H1 (cell line): ENCODE measurements at regions not wholly inside any gene's neighbourhood (a gene's known extent, or its start where the extent isn't known, plus 50 kb on each side); places are given as distances from the start of the nearest gene placed in this dataset.
A peak's percentile ranks its signal among the peaks of the same experiment; 100 is the strongest.

Experiments used
- CTCF ChIA-PET: fragments of 300-600 bp; sonication (Branson Sonifier 250); formaldehyde crosslinking; loops from one replicate; lab custom pipeline; 2021; ENCODE audit not compliant: partially characterized antibody; lab: Charles Lee
- POLR2A ChIA-PET: fragments of 300-600 bp; sonication (Branson Sonifier 250); formaldehyde crosslinking; loops from one replicate; lab custom pipeline; 2021; ENCODE audit warnings: inconsistent platforms; ENCODE audit not compliant: partially characterized antibody; lab: Charles Lee
- DNase-seq, 2 experiments: peaks; one replicate each; pipeline versions ENCODE4 v3.0.0 to v3.0.0-alpha.2; 2010 to 2022; ENCODE audit warnings: low spot score in 2 of 2, low read depth in 1 of 2, mixed read lengths in 1 of 2
- FAIRE-seq: peaks from 2 replicates; lab custom pipeline; 2011; peaks lifted over from hg19 to GRCh38; lab: Jason Lieb, UNC
- H2AFZ ChIP-seq: 2 replicates; pipeline ENCODE4 v1.8.1; 2012; ENCODE audit warnings: low read length, inconsistent platforms
- H2AK5ac ChIP-seq: 2 replicates; pipeline ENCODE4 v1.6.1; 2013; ENCODE audit warnings: low read depth, low read length
- H2BK120ac ChIP-seq: replicated peaks from 2 replicates; pipeline ENCODE3; 2013; ENCODE audit warnings: low read depth, low read length, inconsistent platforms
- H2BK12ac ChIP-seq: 2 replicates; pipeline ENCODE4 v1.6.1; 2013; ENCODE audit warnings: low read depth, low read length
- H2BK15ac ChIP-seq: 2 replicates; pipeline ENCODE4 v1.6.1; 2013; ENCODE audit warnings: low read length
- H2BK20ac ChIP-seq: 2 replicates; pipeline ENCODE4 v1.6.1; 2013; ENCODE audit warnings: low read length
- H2BK5ac ChIP-seq: 2 replicates; pipeline ENCODE4 v1.6.1; 2013; ENCODE audit warnings: low read depth, low read length
- H3K14ac ChIP-seq: 2 replicates; pipeline ENCODE4 v1.6.1; 2013; ENCODE audit warnings: inconsistent platforms; ENCODE audit not compliant: insufficient read length
- H3K18ac ChIP-seq: 2 replicates; pipeline ENCODE4 v1.6.1; 2013; ENCODE audit warnings: low read length; ENCODE audit errors: extremely low read depth
- H3K23ac ChIP-seq: 2 replicates; pipeline ENCODE4 v1.6.1; 2013; ENCODE audit warnings: inconsistent platforms; ENCODE audit not compliant: insufficient read length
- H3K23me2 ChIP-seq: 2 replicates; pipeline ENCODE4 v1.6.1; 2013; ENCODE audit warnings: low read depth, low read length
- H3K27ac ChIP-seq: 2 replicates; pipeline ENCODE4 v1.6.1; 2011; ENCODE audit warnings: low read depth, low read length, inconsistent platforms
- H3K27me3 ChIP-seq, 4 experiments: replicated peaks in 1 of 4; 1 replicate in 1 of 4; 2 replicates in 3 of 4; pipeline versions ENCODE4 v1.6.1 to v1.8.1; 2011 to 2013; ENCODE audit warnings: low read length in 3 of 4, mild to moderate bottlenecking in 3 of 4, inconsistent platforms in 2 of 4, mixed read lengths in 2 of 4, moderate library complexity in 1 of 4; ENCODE audit not compliant: control insufficient read depth in 3 of 4, insufficient read depth in 3 of 4; ENCODE audit errors: extremely low read depth in 1 of 4
- H3K36me3 ChIP-seq, 4 experiments: 2 replicates each; pipeline versions ENCODE4 v1.6.1 to v1.8.1; 2011 to 2013; ENCODE audit warnings: mild to moderate bottlenecking in 4 of 4, low read length in 3 of 4, moderate library complexity in 2 of 4, control low read depth in 1 of 4, inconsistent platforms in 1 of 4; ENCODE audit not compliant: insufficient read depth in 4 of 4, control insufficient read depth in 2 of 4
- H3K4ac ChIP-seq: replicated peaks from 2 replicates; pipeline ENCODE3; 2013; ENCODE audit warnings: low read length, low read depth, mixed read lengths, inconsistent platforms; ENCODE audit not compliant: insufficient read length
- H3K4me1 ChIP-seq, 4 experiments: replicated peaks in 1 of 4; 1 replicate in 1 of 4; 2 replicates in 3 of 4; pipeline versions ENCODE4 v1.6.1 to v1.8.1; 2011 to 2013; ENCODE audit warnings: low read length in 3 of 4, inconsistent platforms in 2 of 4, mixed read lengths in 1 of 4; ENCODE audit not compliant: insufficient read depth in 4 of 4, control insufficient read depth in 3 of 4
- H3K4me2 ChIP-seq, 2 experiments: 2 replicates each; pipeline versions ENCODE4 v1.6.1 to v1.8.1; 2011 to 2013; ENCODE audit warnings: low read depth in 2 of 2, low read length in 2 of 2, control low read depth in 1 of 2, inconsistent platforms in 1 of 2, mild to moderate bottlenecking in 1 of 2; ENCODE audit not compliant: insufficient read depth in 1 of 2
- H3K4me3 ChIP-seq, 4 experiments: fragments of 200-600, 300-600 bp in 1 of 4; sonication (generic), shearing (Covaris generic), sonication (Bioruptor Twin) in 1 of 4; 2 replicates each; pipeline versions ENCODE4 v1.5.1 to v1.8.1; 2011 to 2016; ENCODE audit warnings: low read length in 4 of 4, low read depth in 3 of 4, control low read depth in 2 of 4, inconsistent platforms in 2 of 4, mild to moderate bottlenecking in 2 of 4, mixed read lengths in 1 of 4, moderate library complexity in 1 of 4; ENCODE audit not compliant: insufficient read depth in 2 of 4; ENCODE audit errors: extremely low read depth in 1 of 4
- H3K56ac ChIP-seq: replicated peaks from 2 replicates; pipeline ENCODE3; 2013; ENCODE audit warnings: low read depth, mild to moderate bottlenecking, mixed read lengths, low read length, inconsistent platforms; ENCODE audit not compliant: insufficient read length
- H3K79me1 ChIP-seq: 2 replicates; pipeline ENCODE4 v1.6.1; 2013; ENCODE audit warnings: low read depth, low read length, control low read depth
- H3K79me2 ChIP-seq, 2 experiments: 2 replicates each; pipeline versions ENCODE4 v1.6.1 to v1.8.1; 2012 to 2013; ENCODE audit warnings: low read length in 2 of 2, mild to moderate bottlenecking in 2 of 2, inconsistent platforms in 1 of 2; ENCODE audit not compliant: insufficient read depth in 2 of 2, control insufficient read depth in 1 of 2
- H3K9ac ChIP-seq, 4 experiments: replicated peaks in 1 of 4; 1 replicate in 1 of 4; 2 replicates in 3 of 4; pipeline versions ENCODE4 v1.6.1 to v1.8.1; 2011 to 2013; ENCODE audit warnings: low read depth in 3 of 4, low read length in 3 of 4, control low read depth in 2 of 4, mild to moderate bottlenecking in 2 of 4, moderate library complexity in 2 of 4, inconsistent platforms in 1 of 4; ENCODE audit errors: extremely low read depth in 1 of 4
- H3K9me3 ChIP-seq, 2 experiments: 2 replicates each; pipeline versions ENCODE4 v1.6.1 to v1.8.1; 2012 to 2013; ENCODE audit warnings: mild to moderate bottlenecking in 2 of 2, moderate library complexity in 2 of 2, control low read depth in 1 of 2, inconsistent platforms in 1 of 2, low read depth in 1 of 2, low read length in 1 of 2, mixed read lengths in 1 of 2; ENCODE audit not compliant: insufficient read depth in 2 of 2
- H4K20me1 ChIP-seq, 2 experiments: replicated peaks in 1 of 2; 2 replicates each; pipeline versions ENCODE3 to v1.8.1; 2011 to 2013; ENCODE audit warnings: inconsistent platforms in 2 of 2, low read length in 2 of 2, mild to moderate bottlenecking in 1 of 2; ENCODE audit not compliant: insufficient read depth in 2 of 2, control insufficient read depth in 1 of 2
- H4K5ac ChIP-seq: 2 replicates; pipeline ENCODE4 v1.6.1; 2013; ENCODE audit warnings: low read length, low read depth, mixed read lengths, inconsistent platforms; ENCODE audit not compliant: insufficient read length
- H4K8ac ChIP-seq: 2 replicates; pipeline ENCODE4 v1.8.0; 2013; ENCODE audit warnings: mild to moderate bottlenecking, moderate library complexity, low read length, inconsistent platforms; ENCODE audit not compliant: insufficient read depth; ENCODE audit errors: extremely low read depth
- H4K91ac ChIP-seq: replicated peaks from 2 replicates; pipeline ENCODE3; 2013; ENCODE audit warnings: low read length, mixed read lengths, inconsistent platforms; ENCODE audit not compliant: insufficient read length
- CEBPB ChIP-seq: IDR thresholded peaks from 2 replicates; pipeline ENCODE4 v1.6.1; 2012; ENCODE audit warnings: low read depth, low read length
- CTBP2 ChIP-seq: IDR thresholded peaks from 2 replicates; pipeline ENCODE4 v1.7.0; 2011; ENCODE audit warnings: borderline replicate concordance, mild to moderate bottlenecking, moderate library complexity, mixed read lengths, low read length; ENCODE audit not compliant: insufficient read depth, insufficient read length
- CTCF ChIP-seq, 3 experiments: IDR thresholded peaks; 1 replicate in 2 of 3; 2 replicates in 1 of 3; pipeline versions ENCODE4 v1.5.1 to v1.6.1; 2011; ENCODE audit warnings: low read length in 3 of 3, mild to moderate bottlenecking in 3 of 3, inconsistent platforms in 2 of 3, low read depth in 1 of 3, moderate library complexity in 1 of 3; ENCODE audit not compliant: insufficient read depth in 1 of 3; ENCODE audit errors: control extremely low read depth in 1 of 3
- GTF2F1 ChIP-seq: IDR thresholded peaks from 2 replicates; pipeline ENCODE4 v1.6.1; 2012; ENCODE audit warnings: low read depth, low read length, improper control_type of control experiment, borderline replicate concordance
- RAD21 ChIP-seq, 2 experiments: IDR thresholded peaks in 1 of 2; conservative IDR thresholded peaks in 1 of 2; 2 replicates each; pipeline ENCODE4 v1.6.1; 2011; ENCODE audit warnings: low read depth in 2 of 2, low read length in 2 of 2, improper control_type of control experiment in 1 of 2, inconsistent platforms in 1 of 2, mild to moderate bottlenecking in 1 of 2, moderate library complexity in 1 of 2
- WGBS, 2 experiments: shearing (Covaris generic) in 1 of 2; methylation state at CpG; one replicate each; pipeline versions ENCODE4 v1.1.6 to v1.1.7; 2013 to 2015; ENCODE audit warnings: low lambda C conversion rate in 2 of 2, mixed read lengths in 2 of 2, inconsistent platforms in 1 of 2, low coverage in 1 of 2, missing lambda C conversion rate in 1 of 2; ENCODE audit not compliant: insufficient replicate concordance in 2 of 2, insufficient coverage in 1 of 2, insufficient read length in 1 of 2; ENCODE audit errors: extremely low coverage in 1 of 2, missing lambda C conversion rate in 1 of 2; 5-methylcytosine and 5-hydroxymethylcytosine counted together

GRCh38 chr11:29527391-29527936, 489.4 kb downstream of the KCNA4 start:
- Histone ChIP-seq H3K4ac (no peak overlapping the region), H3K4me3 (no peak overlapping the region), H3K27ac (no peak overlapping the region), H3K18ac (no peak overlapping the region), H4K91ac (no peak overlapping the region), H2BK12ac (no peak overlapping the region), H2BK20ac (no peak overlapping the region), H3K4me2 (no peak overlapping the region), H3K56ac (no peak overlapping the region), H3K36me3 (no peaks in the 10 kb centered on the region), H3K27me3 (no peaks in the 10 kb centered on the region), H3K23me2 (no peaks in the 10 kb centered on the region), H3K9me3 (peaks cover 13 to 15% of the 10 kb centered on the region in 2 experiments; a peak in 3 of 4 replicates), H3K79me1 (no peaks in the 10 kb centered on the region), H2AFZ (no peak overlapping the region), H4K5ac (no peak overlapping the region), H2BK15ac (no peak overlapping the region), H4K20me1 (no peaks in the 10 kb centered on the region), H3K23ac (no peak overlapping the region), H3K14ac (no peak overlapping the region), H4K8ac (no peak overlapping the region), H3K79me2 (no peaks in the 10 kb centered on the region), H3K4me1 (no peaks in the 10 kb centered on the region), H2BK5ac (no peak overlapping the region), H3K9ac (no peak overlapping the region), H2BK120ac (no peak overlapping the region), H2AK5ac (no peak overlapping the region)
- CTCF ChIA-PET = interaction anchor here (0.9 to 2.6 kb wide), 8 partner anchors 9 to 425 kb away, joined by 3 to 10 read pairs (median 3); no protein-coding TSS in a partner anchor
- peak; percentile 68 for TF ChIP-seq CEBPB
- no peak for TF ChIP-seq CTBP2
- TF ChIP-seq GTF2F1 = no peak
- TF ChIP-seq RAD21 (IDR thresholded peaks at IDR 0.05 in 1 of 2, conservative IDR thresholded peaks at IDR 0.05 in 1 of 2; ENCODE audit: low read depth in 2 of 2, low read length in 2 of 2) = peak in 1 of 2 experiments; percentile 34; a peak in 3 of 4 replicates
- TF ChIP-seq CTCF (IDR thresholded peaks at IDR 0.05; ENCODE audit: control extremely low read depth in 1 of 3, insufficient read depth in 1 of 3, low read depth in 1 of 3, low read length in 3 of 3) = peak in 2 of 3 experiments; percentile 18 to 47; a peak in 2 of 4 replicates
- no peak for FAIRE-seq
- POLR2A ChIA-PET = no interaction called here
- 92% methylated on average over 3 of the region's 3 CpGs; no CpG with 5 or more reads in 1 of the 2 experiments for WGBS, 2 experiments
- DNase-seq = no peak
